GM18498 (cell line): ENCODE measurements at regions not wholly inside any gene's neighbourhood (a gene's known extent, or its start where the extent isn't known, plus 50 kb on each side); places are given as distances from the start of the nearest gene placed in this dataset.
"Not testable (repeated sequence)": the region's sequence is repeated elsewhere in the genome, so short reads cannot be mapped to it uniquely, and the experiment has no call there.

ENCODE experiments used
- ATAC-seq: cut with Tn5 transposase; IDR thresholded peaks from one replicate; pipeline ENCODE4 v1.9.1; 2021; ENCODE audit warnings: mild to moderate bottlenecking, moderate library complexity; ENCODE audit not compliant: unreplicated experiment

- no peak for ATAC-seq
These were observed 334.7 kb downstream of the BCKDHB start for GRCh38 chr6:80441131-80441530.

GRCh38 chr6:80440496-80441115 lies 334.1 kb downstream of the BCKDHB start:
- no peak for ATAC-seq

- no peak for ATAC-seq
These were observed 333.4 kb downstream of the BCKDHB start for GRCh38 chr6:80439721-80440470.

GRCh38 chr6:80438772-80439171 lies 332.3 kb downstream of the BCKDHB start:
- ATAC-seq, result no peak

GRCh38 chr6:80437801-80438200 lies 331.3 kb downstream of the BCKDHB start:
- no peak for ATAC-seq

GRCh38 chr6:80437221-80437620 lies 330.8 kb downstream of the BCKDHB start:
- no peak for ATAC-seq

GRCh38 chr6:80436663-80437062 lies 330.2 kb downstream of the BCKDHB start:
- no peak for ATAC-seq

- no peak for ATAC-seq
These were observed 329.0 kb downstream of the BCKDHB start for GRCh38 chr6:80435457-80435856.

- no peak for ATAC-seq
These were observed 328.4 kb downstream of the BCKDHB start for GRCh38 chr6:80434691-80435350.

- ATAC-seq, result no peak
These were observed 327.2 kb downstream of the BCKDHB start for GRCh38 chr6:80433673-80434025.

GRCh38 chr6:80433010-80433672 lies 326.7 kb downstream of the BCKDHB start:
- ATAC-seq, result no peak

GRCh38 chr6:80425089-80425823 lies 318.8 kb downstream of the BCKDHB start:
- no peak for ATAC-seq

GRCh38 chr6:80411486-80411885 lies 305.0 kb downstream of the BCKDHB start:
- no peak for ATAC-seq

- ATAC-seq, result not testable (repeated sequence)
These were observed 301.5 kb downstream of the BCKDHB start for GRCh38 chr6:80407976-80408375.

- ATAC-seq, result no peak
These were observed 298.4 kb downstream of the BCKDHB start for GRCh38 chr6:80404889-80405288.

GRCh38 chr6:80403365-80403764 lies 296.9 kb downstream of the BCKDHB start:
- ATAC-seq, result peak; percentile 56

GRCh38 chr6:80402266-80402665 lies 295.8 kb downstream of the BCKDHB start:
- no peak for ATAC-seq
